H1 (cell line): ENCODE measurements at regions not wholly inside any gene's neighbourhood (a gene's known extent, or its start where the extent isn't known, plus 50 kb on each side); places are given as distances from the start of the nearest gene placed in this dataset.

Source experiments
- CTCF ChIA-PET: fragments of 300-600 bp; sonication (Branson Sonifier 250); formaldehyde crosslinking; loops from one replicate; lab custom pipeline; 2021; ENCODE audit not compliant: partially characterized antibody; lab: Charles Lee
- POLR2A ChIA-PET: fragments of 300-600 bp; sonication (Branson Sonifier 250); formaldehyde crosslinking; loops from one replicate; lab custom pipeline; 2021; ENCODE audit warnings: inconsistent platforms; ENCODE audit not compliant: partially characterized antibody; lab: Charles Lee
- DNase-seq, 2 experiments: peaks; one replicate each; pipeline versions ENCODE4 v3.0.0 to v3.0.0-alpha.2; 2010 to 2022; ENCODE audit warnings: low spot score in 2 of 2, low read depth in 1 of 2, mixed read lengths in 1 of 2
- FAIRE-seq: peaks from 2 replicates; lab custom pipeline; 2011; peaks lifted over from hg19 to GRCh38; lab: Jason Lieb, UNC
- H2AFZ ChIP-seq: 2 replicates; pipeline ENCODE4 v1.8.1; 2012; ENCODE audit warnings: low read length, inconsistent platforms
- H2AK5ac ChIP-seq: 2 replicates; pipeline ENCODE4 v1.6.1; 2013; ENCODE audit warnings: low read depth, low read length
- H2BK120ac ChIP-seq: replicated peaks from 2 replicates; pipeline ENCODE3; 2013; ENCODE audit warnings: low read depth, low read length, inconsistent platforms
- H2BK12ac ChIP-seq: 2 replicates; pipeline ENCODE4 v1.6.1; 2013; ENCODE audit warnings: low read depth, low read length
- H2BK15ac ChIP-seq: 2 replicates; pipeline ENCODE4 v1.6.1; 2013; ENCODE audit warnings: low read length
- H2BK20ac ChIP-seq: 2 replicates; pipeline ENCODE4 v1.6.1; 2013; ENCODE audit warnings: low read length
- H2BK5ac ChIP-seq: 2 replicates; pipeline ENCODE4 v1.6.1; 2013; ENCODE audit warnings: low read depth, low read length
- H3K14ac ChIP-seq: 2 replicates; pipeline ENCODE4 v1.6.1; 2013; ENCODE audit warnings: inconsistent platforms; ENCODE audit not compliant: insufficient read length
- H3K18ac ChIP-seq: 2 replicates; pipeline ENCODE4 v1.6.1; 2013; ENCODE audit warnings: low read length; ENCODE audit errors: extremely low read depth
- H3K23ac ChIP-seq: 2 replicates; pipeline ENCODE4 v1.6.1; 2013; ENCODE audit warnings: inconsistent platforms; ENCODE audit not compliant: insufficient read length
- H3K23me2 ChIP-seq: 2 replicates; pipeline ENCODE4 v1.6.1; 2013; ENCODE audit warnings: low read depth, low read length
- H3K27ac ChIP-seq: 2 replicates; pipeline ENCODE4 v1.6.1; 2011; ENCODE audit warnings: low read depth, low read length, inconsistent platforms
- H3K27me3 ChIP-seq, 4 experiments: replicated peaks in 1 of 4; 1 replicate in 1 of 4; 2 replicates in 3 of 4; pipeline versions ENCODE4 v1.6.1 to v1.8.1; 2011 to 2013; ENCODE audit warnings: low read length in 3 of 4, mild to moderate bottlenecking in 3 of 4, inconsistent platforms in 2 of 4, mixed read lengths in 2 of 4, moderate library complexity in 1 of 4; ENCODE audit not compliant: control insufficient read depth in 3 of 4, insufficient read depth in 3 of 4; ENCODE audit errors: extremely low read depth in 1 of 4
- H3K36me3 ChIP-seq, 4 experiments: 2 replicates each; pipeline versions ENCODE4 v1.6.1 to v1.8.1; 2011 to 2013; ENCODE audit warnings: mild to moderate bottlenecking in 4 of 4, low read length in 3 of 4, moderate library complexity in 2 of 4, control low read depth in 1 of 4, inconsistent platforms in 1 of 4; ENCODE audit not compliant: insufficient read depth in 4 of 4, control insufficient read depth in 2 of 4
- H3K4ac ChIP-seq: replicated peaks from 2 replicates; pipeline ENCODE3; 2013; ENCODE audit warnings: low read length, low read depth, mixed read lengths, inconsistent platforms; ENCODE audit not compliant: insufficient read length
- H3K4me1 ChIP-seq, 4 experiments: replicated peaks in 1 of 4; 1 replicate in 1 of 4; 2 replicates in 3 of 4; pipeline versions ENCODE4 v1.6.1 to v1.8.1; 2011 to 2013; ENCODE audit warnings: low read length in 3 of 4, inconsistent platforms in 2 of 4, mixed read lengths in 1 of 4; ENCODE audit not compliant: insufficient read depth in 4 of 4, control insufficient read depth in 3 of 4
- H3K4me2 ChIP-seq, 2 experiments: 2 replicates each; pipeline versions ENCODE4 v1.6.1 to v1.8.1; 2011 to 2013; ENCODE audit warnings: low read depth in 2 of 2, low read length in 2 of 2, control low read depth in 1 of 2, inconsistent platforms in 1 of 2, mild to moderate bottlenecking in 1 of 2; ENCODE audit not compliant: insufficient read depth in 1 of 2
- H3K4me3 ChIP-seq, 4 experiments: fragments of 200-600, 300-600 bp in 1 of 4; sonication (generic), shearing (Covaris generic), sonication (Bioruptor Twin) in 1 of 4; 2 replicates each; pipeline versions ENCODE4 v1.5.1 to v1.8.1; 2011 to 2016; ENCODE audit warnings: low read length in 4 of 4, low read depth in 3 of 4, control low read depth in 2 of 4, inconsistent platforms in 2 of 4, mild to moderate bottlenecking in 2 of 4, mixed read lengths in 1 of 4, moderate library complexity in 1 of 4; ENCODE audit not compliant: insufficient read depth in 2 of 4; ENCODE audit errors: extremely low read depth in 1 of 4
- H3K56ac ChIP-seq: replicated peaks from 2 replicates; pipeline ENCODE3; 2013; ENCODE audit warnings: low read depth, mild to moderate bottlenecking, mixed read lengths, low read length, inconsistent platforms; ENCODE audit not compliant: insufficient read length
- H3K79me1 ChIP-seq: 2 replicates; pipeline ENCODE4 v1.6.1; 2013; ENCODE audit warnings: low read depth, low read length, control low read depth
- H3K79me2 ChIP-seq, 2 experiments: 2 replicates each; pipeline versions ENCODE4 v1.6.1 to v1.8.1; 2012 to 2013; ENCODE audit warnings: low read length in 2 of 2, mild to moderate bottlenecking in 2 of 2, inconsistent platforms in 1 of 2; ENCODE audit not compliant: insufficient read depth in 2 of 2, control insufficient read depth in 1 of 2
- H3K9ac ChIP-seq, 4 experiments: replicated peaks in 1 of 4; 1 replicate in 1 of 4; 2 replicates in 3 of 4; pipeline versions ENCODE4 v1.6.1 to v1.8.1; 2011 to 2013; ENCODE audit warnings: low read depth in 3 of 4, low read length in 3 of 4, control low read depth in 2 of 4, mild to moderate bottlenecking in 2 of 4, moderate library complexity in 2 of 4, inconsistent platforms in 1 of 4; ENCODE audit errors: extremely low read depth in 1 of 4
- H3K9me3 ChIP-seq, 2 experiments: 2 replicates each; pipeline versions ENCODE4 v1.6.1 to v1.8.1; 2012 to 2013; ENCODE audit warnings: mild to moderate bottlenecking in 2 of 2, moderate library complexity in 2 of 2, control low read depth in 1 of 2, inconsistent platforms in 1 of 2, low read depth in 1 of 2, low read length in 1 of 2, mixed read lengths in 1 of 2; ENCODE audit not compliant: insufficient read depth in 2 of 2
- H4K20me1 ChIP-seq, 2 experiments: replicated peaks in 1 of 2; 2 replicates each; pipeline versions ENCODE3 to v1.8.1; 2011 to 2013; ENCODE audit warnings: inconsistent platforms in 2 of 2, low read length in 2 of 2, mild to moderate bottlenecking in 1 of 2; ENCODE audit not compliant: insufficient read depth in 2 of 2, control insufficient read depth in 1 of 2
- H4K5ac ChIP-seq: 2 replicates; pipeline ENCODE4 v1.6.1; 2013; ENCODE audit warnings: low read length, low read depth, mixed read lengths, inconsistent platforms; ENCODE audit not compliant: insufficient read length
- H4K8ac ChIP-seq: 2 replicates; pipeline ENCODE4 v1.8.0; 2013; ENCODE audit warnings: mild to moderate bottlenecking, moderate library complexity, low read length, inconsistent platforms; ENCODE audit not compliant: insufficient read depth; ENCODE audit errors: extremely low read depth
- H4K91ac ChIP-seq: replicated peaks from 2 replicates; pipeline ENCODE3; 2013; ENCODE audit warnings: low read length, mixed read lengths, inconsistent platforms; ENCODE audit not compliant: insufficient read length
- BRCA1 ChIP-seq: IDR thresholded peaks from 2 replicates; pipeline ENCODE4 v1.6.1; 2012; ENCODE audit warnings: low read depth, low read length, improper control_type of control experiment
- CBX8 ChIP-seq: fragments of 300-800, 300-1000 bp; sonication (generic); IDR thresholded peaks from 2 replicates; pipeline ENCODE4 v1.7.1; 2016; ENCODE audit warnings: low read depth, low read length, borderline replicate concordance
- FOSL1 ChIP-seq: IDR thresholded peaks from 2 replicates; pipeline ENCODE4 v1.6.1; 2011; ENCODE audit warnings: mild to moderate bottlenecking, low read depth, low read length, moderate library complexity; ENCODE audit not compliant: insufficient read depth
- RFX5 ChIP-seq: IDR thresholded peaks from 2 replicates; pipeline ENCODE4 v1.6.1; 2011; ENCODE audit warnings: low read depth, low read length, improper control_type of control experiment, borderline replicate concordance
- RNF2 ChIP-seq: fragments of 200-900, 300-1000 bp; sonication (generic); IDR thresholded peaks from 2 replicates; pipeline ENCODE4 v1.7.1; 2016; ENCODE audit warnings: borderline replicate concordance, low read depth, mild to moderate bottlenecking, antibody characterized with exemption, low read length; ENCODE audit not compliant: poor library complexity, severe bottlenecking; ENCODE audit errors: missing control alignments
- SIX5 ChIP-seq: IDR thresholded peaks from 2 replicates; pipeline ENCODE4 v1.6.1; 2011; ENCODE audit warnings: mild to moderate bottlenecking, low read depth, low read length
- SP4 ChIP-seq: IDR thresholded peaks from 2 replicates; pipeline ENCODE4 v1.6.1; 2012; ENCODE audit warnings: low read length, inconsistent platforms
- ZNF274 ChIP-seq: IDR thresholded peaks from 2 replicates; pipeline ENCODE4 v1.7.0; 2012; ENCODE audit warnings: low read length, borderline replicate concordance; ENCODE audit errors: extremely low read depth
- WGBS, 2 experiments: shearing (Covaris generic) in 1 of 2; methylation state at CpG; one replicate each; pipeline versions ENCODE4 v1.1.6 to v1.1.7; 2013 to 2015; ENCODE audit warnings: low lambda C conversion rate in 2 of 2, mixed read lengths in 2 of 2, inconsistent platforms in 1 of 2, low coverage in 1 of 2, missing lambda C conversion rate in 1 of 2; ENCODE audit not compliant: insufficient replicate concordance in 2 of 2, insufficient coverage in 1 of 2, insufficient read length in 1 of 2; ENCODE audit errors: extremely low coverage in 1 of 2, missing lambda C conversion rate in 1 of 2; 5-methylcytosine and 5-hydroxymethylcytosine counted together
- TF ChIP-seq, protein P1 (sequence below): IDR thresholded peaks from 2 replicates; pipeline ENCODE4 v1.6.1; 2012; ENCODE audit warnings: inconsistent platforms
- TF ChIP-seq, protein P2 (sequence below): IDR thresholded peaks from 2 replicates; pipeline ENCODE4 v1.6.1; 2011; ENCODE audit warnings: low read length, improper control_type of control experiment

DNA sequence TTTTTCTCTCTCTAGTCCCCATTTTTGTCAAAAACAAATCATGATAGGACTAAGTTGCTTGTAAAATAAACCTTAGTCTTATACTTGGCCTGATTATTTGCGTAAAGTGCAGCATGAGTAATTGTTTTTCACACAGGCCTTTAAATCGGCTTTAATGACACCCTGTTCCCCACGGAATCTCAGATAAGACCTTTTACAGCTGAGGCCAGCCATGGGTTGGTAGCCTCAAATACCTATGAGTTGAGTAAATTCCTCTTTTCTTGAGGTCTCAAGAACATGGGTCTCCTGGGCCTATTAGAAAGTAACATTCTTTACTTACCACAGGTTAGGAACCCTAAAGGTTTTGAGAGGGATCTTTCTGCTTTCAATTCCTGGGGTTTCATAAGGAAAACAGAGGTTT, 761.0 kb upstream of the PHF14 start:
- no peak overlapping the region for H4K8ac ChIP-seq
- H4K91ac ChIP-seq: no peak overlapping the region
- H2AFZ ChIP-seq: no peak overlapping the region
- H2BK20ac ChIP-seq: no peak overlapping the region
- H2BK120ac ChIP-seq: no peak overlapping the region
- no peak overlapping the region for H2AK5ac ChIP-seq
- H3K27ac ChIP-seq: no peak overlapping the region
- H4K5ac ChIP-seq: no peak overlapping the region
- no peaks in the 10 kb centered on the region for H3K79me1 ChIP-seq
- no peak overlapping the region for H3K4me3 ChIP-seq
- H2BK12ac ChIP-seq: no peak overlapping the region
- CTCF ChIA-PET: interaction anchor here (0.9 to 1.4 kb wide), 2 partner anchors 21 to 498 kb away, joined by 3 to 4 read pairs; no protein-coding TSS in a partner anchor
- no peaks in the 10 kb centered on the region for H3K36me3 ChIP-seq
- H3K9ac ChIP-seq: no peak overlapping the region
- no peak overlapping the region for H3K4me2 ChIP-seq
- H3K79me2 ChIP-seq: no peaks in the 10 kb centered on the region
- 98% methylated on average over 3 of the region's 3 CpGs; no CpG with 5 or more reads in 1 of the 2 experiments for WGBS, 2 experiments
- no peaks in the 10 kb centered on the region for H3K4me1 ChIP-seq
- POLR2A ChIA-PET: no interaction called here
- TF ChIP-seq ZNF274 (no peak), RNF2 (no peak), RFX5 (no peak), SIX5 (no peak), CBX8 (no peak), BRCA1 (no peak), SP4 (no peak), FOSL1 (no peak)
- TF ChIP-seq, protein P1, sequence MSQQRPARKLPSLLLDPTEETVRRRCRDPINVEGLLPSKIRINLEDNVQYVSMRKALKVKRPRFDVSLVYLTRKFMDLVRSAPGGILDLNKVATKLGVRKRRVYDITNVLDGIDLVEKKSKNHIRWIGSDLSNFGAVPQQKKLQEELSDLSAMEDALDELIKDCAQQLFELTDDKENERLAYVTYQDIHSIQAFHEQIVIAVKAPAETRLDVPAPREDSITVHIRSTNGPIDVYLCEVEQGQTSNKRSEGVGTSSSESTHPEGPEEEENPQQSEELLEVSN: no peak
- TF ChIP-seq, protein P2, sequence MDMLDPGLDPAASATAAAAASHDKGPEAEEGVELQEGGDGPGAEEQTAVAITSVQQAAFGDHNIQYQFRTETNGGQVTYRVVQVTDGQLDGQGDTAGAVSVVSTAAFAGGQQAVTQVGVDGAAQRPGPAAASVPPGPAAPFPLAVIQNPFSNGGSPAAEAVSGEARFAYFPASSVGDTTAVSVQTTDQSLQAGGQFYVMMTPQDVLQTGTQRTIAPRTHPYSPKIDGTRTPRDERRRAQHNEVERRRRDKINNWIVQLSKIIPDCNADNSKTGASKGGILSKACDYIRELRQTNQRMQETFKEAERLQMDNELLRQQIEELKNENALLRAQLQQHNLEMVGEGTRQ: no peak
- H3K56ac ChIP-seq: no peak overlapping the region
- no peak for DNase-seq
- no peak overlapping the region for H3K14ac ChIP-seq
- H3K4ac ChIP-seq: no peak overlapping the region
- H3K18ac ChIP-seq: no peak overlapping the region
- H3K23ac ChIP-seq: no peak overlapping the region
- no peak overlapping the region for H2BK15ac ChIP-seq
- H2BK5ac ChIP-seq: no peak overlapping the region
- H3K27me3 ChIP-seq: no peaks in the 10 kb centered on the region
- H3K23me2 ChIP-seq: no peaks in the 10 kb centered on the region
- FAIRE-seq: no peak
- no peaks in the 10 kb centered on the region; a peak in 2 of 4 replicates for H3K9me3 ChIP-seq
- no peaks in the 10 kb centered on the region for H4K20me1 ChIP-seq
